DMS 273 (cell line): ENCODE measurements at regions not wholly inside any gene's neighbourhood (a gene's known extent, or its start where the extent isn't known, plus 50 kb on each side); places are given as distances from the start of the nearest gene placed in this dataset.
"Not testable (repeated sequence)": the region's sequence is repeated elsewhere in the genome, so short reads cannot be mapped to it uniquely, and the experiment has no call there.

Experiments used
- DNase-seq: peaks from one replicate; lab custom pipeline; 2025; ENCODE audit not compliant: unreplicated experiment; lab: John Stamatoyannopoulos, UW

DNA sequence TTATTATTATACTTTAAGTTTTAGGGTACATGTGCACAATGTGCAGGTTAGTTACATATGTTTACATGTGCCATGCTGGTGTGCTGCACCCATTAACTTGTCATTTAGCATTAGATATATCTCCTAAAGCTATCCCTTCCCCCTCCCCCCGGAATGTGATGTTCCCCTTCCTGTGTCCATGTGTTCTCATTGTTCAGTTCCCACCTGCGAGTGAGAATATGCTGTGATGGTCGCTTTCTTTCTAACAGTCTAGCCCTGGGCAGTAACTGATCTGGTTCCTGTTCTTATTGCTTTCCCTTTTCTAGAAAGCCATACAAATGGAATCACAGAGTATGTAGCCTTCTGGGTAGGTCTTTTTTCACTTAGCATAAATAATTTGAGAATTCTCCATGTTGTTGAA lies 311.1 kb upstream of the CNTNAP2 start:
- DNase-seq = not testable (repeated sequence)

DNA sequence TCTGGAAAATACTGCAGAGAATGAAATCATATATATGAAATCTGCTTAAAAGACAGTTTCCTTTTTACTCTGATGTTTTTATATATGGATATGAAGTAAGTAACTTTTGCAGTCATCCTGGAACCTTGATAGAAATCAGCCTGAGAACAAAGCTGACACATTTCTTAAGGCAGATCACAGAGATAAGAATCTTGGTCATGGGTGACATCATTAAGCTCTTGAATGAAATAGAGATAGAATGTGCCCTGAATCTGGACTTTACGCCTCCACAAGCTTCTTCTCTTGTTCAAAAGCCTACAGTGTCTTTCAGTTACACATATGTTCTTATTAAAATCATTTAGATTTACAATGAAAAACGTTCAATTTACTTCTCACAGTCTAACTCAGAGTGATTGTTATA lies 319.1 kb upstream of the CNTNAP2 start:
- DNase-seq = no peak

DNA sequence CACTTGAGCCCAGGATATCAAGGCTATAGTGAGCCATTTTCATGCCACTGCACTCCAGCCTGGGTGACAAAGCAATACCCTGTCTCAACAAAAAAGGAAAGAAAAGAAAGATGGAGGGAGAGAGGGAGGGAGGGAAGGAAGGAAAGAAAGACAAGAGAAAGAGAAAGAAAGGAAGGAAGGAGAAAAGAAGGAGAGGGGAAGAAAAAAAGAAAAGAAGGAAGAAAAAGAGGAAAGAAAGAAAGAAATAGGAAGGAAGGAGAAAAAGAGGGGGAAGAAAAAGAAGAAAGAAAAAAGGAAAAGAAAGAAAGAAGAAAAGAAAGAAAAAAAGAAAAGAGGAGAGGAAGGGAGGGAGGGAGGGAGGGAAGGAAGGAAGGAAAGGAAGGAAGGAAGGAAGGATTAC lies 321.5 kb upstream of the CNTNAP2 start:
- no peak for DNase-seq

GRCh38 chr7:145784809-145785780 lies 331.5 kb upstream of the CNTNAP2 start:
- DNase-seq = no peak

DNA sequence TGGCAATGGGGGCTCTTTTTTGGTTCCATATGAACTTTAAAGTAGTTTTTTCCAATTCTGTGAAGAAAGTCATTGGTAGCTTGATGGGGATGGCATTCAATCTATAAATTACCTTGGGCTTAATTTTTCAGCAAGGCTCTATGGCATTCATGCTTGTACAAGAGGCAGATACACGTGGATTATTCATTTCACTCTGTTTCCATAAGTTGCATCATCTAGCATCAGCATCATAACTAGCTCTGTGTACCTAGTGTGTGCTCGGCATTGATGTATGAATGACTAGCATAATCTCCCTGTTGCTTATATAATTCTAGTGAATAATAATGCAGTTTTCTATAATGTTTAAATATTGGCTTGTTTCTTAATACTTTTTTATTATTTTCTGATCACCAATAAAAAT lies 335.2 kb upstream of the CNTNAP2 start:
- DNase-seq = not testable (repeated sequence)

DNA sequence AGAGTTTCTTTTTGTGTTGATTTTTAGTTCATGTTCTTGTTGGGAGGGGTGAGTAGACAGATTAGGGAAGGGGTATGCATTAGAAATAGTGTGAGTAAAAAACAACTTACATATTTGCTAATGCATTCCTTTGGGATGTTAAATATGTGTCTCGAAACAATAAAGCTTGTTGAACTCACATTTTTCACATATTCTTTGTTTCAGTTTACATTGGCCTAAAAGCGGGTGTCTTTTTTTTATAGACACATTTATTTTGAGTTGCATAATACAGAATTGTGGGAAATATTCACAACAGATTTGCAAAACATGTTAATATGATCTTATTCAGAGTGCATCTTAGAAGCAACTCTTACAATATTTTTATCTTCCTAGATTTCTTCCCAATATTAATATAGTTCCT lies 337.5 kb upstream of the CNTNAP2 start:
- DNase-seq = no peak

- DNase-seq = no peak
Measured at GRCh38 chr7:145774777-145775176, 341.8 kb upstream of the CNTNAP2 start.

- no peak for DNase-seq
Measured at GRCh38 chr7:145753004-145753403, 363.6 kb upstream of the CNTNAP2 start.

- no peak for DNase-seq
Measured at GRCh38 chr7:145737617-145738016, 379.0 kb upstream of the CNTNAP2 start.

DNA sequence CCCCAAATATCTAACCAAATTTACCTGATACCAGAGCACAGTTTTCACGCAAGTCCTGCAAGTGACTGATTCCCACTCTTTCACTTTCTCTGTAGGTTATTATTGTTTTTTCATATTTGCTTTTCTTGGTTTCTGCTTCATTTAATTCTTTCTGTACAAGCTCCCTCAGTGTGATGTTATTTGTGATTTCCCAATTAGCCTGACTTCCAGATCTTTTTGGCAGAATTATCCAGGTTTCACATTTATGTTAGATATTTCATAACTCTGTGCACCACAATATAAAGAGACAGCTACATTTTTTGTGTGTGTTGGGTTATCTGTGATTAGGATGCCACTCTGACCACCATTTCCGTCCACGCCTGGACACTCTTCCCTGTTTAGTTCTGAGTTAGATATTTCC lies 381.5 kb upstream of the CNTNAP2 start:
- DNase-seq = no peak

DNA sequence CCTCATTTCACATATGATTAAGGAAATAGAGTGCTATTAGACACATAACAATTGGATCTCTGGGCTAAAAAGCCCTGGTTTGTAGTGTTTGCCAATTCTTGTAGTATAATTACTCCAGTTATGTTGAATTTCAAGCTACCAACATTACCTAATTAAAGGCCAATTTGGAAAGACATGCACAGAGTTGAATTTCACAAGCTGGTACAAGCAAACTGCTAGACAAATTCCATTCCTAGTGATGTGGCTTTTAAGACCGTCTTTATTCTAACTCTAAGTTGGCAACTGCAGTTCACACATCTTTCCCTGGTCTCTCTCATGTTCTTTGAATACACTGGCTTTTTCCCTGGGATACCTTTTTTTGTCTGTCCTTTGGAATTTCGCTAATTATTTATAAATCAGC lies 384.1 kb upstream of the CNTNAP2 start:
- no peak for DNase-seq

GRCh38 chr7:145729691-145730090 lies 386.9 kb upstream of the CNTNAP2 start:
- no peak for DNase-seq

DNA sequence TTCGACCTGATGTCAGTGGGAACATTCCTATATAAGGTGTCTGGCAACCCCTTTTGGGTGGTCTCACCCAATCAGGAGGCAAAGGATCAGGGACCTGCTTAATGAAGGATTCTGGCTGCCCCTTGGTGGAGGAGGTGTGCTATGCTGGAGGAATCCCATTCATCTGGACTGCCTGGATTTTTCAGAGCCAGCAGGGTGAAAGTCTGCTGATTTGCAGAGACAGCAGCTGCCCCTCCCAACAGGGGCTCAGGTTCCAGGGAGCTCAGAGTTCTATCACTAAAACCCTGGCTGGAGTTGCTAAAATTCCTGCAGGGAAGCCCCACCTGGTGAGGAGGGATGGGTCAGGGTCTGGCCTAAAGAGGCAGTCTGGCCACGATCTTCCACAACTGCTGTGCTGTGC lies 398.5 kb upstream of the CNTNAP2 start:
- DNase-seq = no peak

- DNase-seq = no peak
Measured at GRCh38 chr7:145700488-145700887, 416.1 kb upstream of the CNTNAP2 start.

DNA sequence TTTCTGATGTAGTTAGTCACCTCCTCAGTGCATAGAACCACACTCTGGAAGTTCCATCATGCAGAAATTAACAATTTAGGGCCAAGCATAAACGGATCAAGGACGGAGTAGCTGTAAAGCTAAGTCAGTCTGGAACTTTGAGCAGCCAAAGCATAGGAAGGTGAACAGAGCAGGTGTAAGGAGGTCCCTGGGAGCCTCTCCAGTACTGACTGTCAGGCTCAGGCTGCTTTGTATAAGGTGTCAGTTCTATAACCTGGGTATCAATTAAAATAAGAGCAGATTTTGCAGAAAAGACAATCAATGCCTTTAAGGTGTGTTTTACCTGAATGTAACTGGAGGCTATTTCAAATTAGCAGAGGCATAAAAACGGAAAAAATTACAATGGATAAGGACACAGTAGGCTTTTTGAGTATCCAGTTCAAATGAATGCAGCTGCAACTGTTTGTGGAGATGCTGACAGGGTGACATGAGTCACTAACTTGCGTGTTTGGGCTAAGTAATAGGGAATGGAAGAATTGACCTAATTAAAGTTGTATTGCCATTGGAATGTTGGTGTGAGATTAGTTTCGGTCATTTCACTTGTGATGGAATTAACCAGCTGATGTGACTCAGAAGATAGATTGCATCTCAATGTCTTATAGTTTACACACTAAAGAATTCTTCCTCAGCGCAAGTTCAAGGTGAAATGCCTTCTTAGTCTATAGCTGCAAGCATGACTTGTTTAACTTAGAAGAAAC lies 417.9 kb upstream of the CNTNAP2 start:
- no peak for DNase-seq

DNA sequence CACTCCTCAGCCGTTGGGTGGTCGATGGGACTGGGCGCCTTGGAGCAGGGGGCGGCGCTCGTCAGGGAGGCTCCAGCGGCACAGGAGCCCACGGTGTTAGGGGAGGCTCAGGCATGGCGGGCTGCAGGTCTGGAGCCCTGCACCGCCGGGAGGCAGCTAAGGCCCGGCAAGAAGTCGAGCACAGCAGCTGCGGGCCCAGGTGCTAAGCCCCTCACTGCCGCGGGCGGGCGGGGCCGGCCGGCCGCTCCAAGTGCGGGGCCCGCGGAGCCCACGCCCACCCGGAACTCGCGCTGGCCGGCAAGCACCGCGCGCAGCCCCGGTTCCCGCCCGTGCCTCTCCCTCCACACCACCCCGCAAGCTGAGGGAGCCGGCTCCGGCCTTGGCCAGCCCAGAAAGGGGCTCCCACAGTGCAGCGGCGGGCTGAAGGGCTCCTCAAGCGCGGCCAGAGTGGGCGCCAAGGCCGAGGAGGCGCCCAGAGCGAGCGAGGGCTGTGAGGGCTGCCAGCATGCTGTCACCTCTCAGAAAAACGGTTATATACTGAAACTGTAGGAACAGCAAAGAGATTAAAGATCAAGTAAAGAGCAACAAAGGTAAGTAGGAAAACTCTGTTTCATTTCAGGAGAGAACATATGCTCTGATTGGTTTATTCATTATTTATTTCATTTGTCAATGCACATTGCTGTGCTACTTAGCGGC lies 419.0 kb upstream of the CNTNAP2 start:
- not testable (repeated sequence) for DNase-seq

- DNase-seq = no peak
Measured at GRCh38 chr7:145696071-145696470, 420.5 kb upstream of the CNTNAP2 start.

- no peak for DNase-seq
Measured at GRCh38 chr7:145692237-145692950, 424.2 kb upstream of the CNTNAP2 start.

GRCh38 chr7:145691377-145691914 lies 425.2 kb upstream of the CNTNAP2 start:
- no peak for DNase-seq

DNA sequence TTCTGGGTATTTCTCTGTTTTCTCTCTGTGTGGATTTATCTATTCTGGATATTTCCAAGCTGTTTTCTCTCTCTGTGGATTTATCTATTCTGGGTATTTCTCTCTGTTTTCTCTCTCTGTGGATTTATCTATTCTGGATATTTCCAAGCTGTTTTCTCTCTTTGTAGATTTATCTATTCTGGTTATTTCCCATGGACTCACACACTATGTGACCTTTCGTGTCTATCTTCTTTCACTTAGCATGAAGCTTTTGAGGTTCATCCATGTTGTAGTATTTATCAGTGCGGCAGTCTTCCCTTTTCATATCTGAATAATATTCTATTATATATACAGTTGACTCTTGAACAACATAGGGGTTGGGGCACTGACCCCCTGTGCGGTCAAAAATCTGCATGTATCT lies 435.0 kb upstream of the CNTNAP2 start:
- no peak for DNase-seq

DNA sequence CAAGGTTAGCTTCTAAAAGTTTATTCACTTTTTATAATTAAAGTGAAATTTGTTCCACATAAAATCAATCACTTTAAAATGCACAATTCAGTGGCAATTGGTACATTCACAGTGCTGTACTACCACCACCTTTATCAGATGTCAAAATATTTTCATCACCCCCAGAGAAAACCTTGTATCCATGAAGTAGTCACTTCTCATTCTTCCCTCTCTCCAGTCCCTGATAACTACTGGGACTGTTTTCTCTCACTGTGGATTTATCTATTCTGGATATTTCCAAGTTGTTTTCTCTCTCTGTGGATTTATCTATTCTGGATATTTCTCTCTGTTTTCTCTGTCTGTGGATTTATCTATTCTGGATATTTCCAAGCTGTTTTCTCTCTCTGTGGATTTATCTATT lies 435.4 kb upstream of the CNTNAP2 start:
- DNase-seq = no peak
